Stimulated activated CD4-positive, alpha-beta T cell treated with anti-CD3 and anti-CD28 coated beads, Interleukin-4, amount 100 ng/mL, for 1 hour (primary cell): ENCODE measurements at regions not wholly inside any gene's neighbourhood (a gene's known extent, or its start where the extent isn't known, plus 50 kb on each side); places are given as distances from the start of the nearest gene placed in this dataset.

Experiments
- DNase-seq: peaks from one replicate; pipeline ENCODE4 v3.0.0-alpha.2; 2020

DNA sequence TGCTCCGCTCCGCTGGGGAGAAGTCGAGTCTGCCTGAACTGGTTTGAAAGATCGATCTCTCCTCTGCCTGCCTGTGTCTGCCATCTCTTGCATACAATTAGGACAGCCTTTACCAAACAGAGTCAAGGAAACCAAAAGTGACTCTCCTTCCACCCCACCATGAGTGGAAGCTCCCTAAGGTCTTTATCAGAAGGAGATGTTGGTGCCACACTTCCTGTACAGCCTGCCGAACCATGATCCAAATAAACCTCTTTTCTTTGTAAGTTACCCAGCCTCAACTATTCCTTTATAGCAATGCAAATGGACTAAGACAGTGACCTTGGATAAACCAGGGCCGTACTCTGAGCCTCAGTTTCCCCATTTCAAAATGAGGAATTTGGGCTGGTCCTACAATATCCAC is 106.3 kb upstream of the GDF10 start:
- DNase-seq, result no peak

GRCh38 chr10:47195274-47195885 is 104.6 kb upstream of the GDF10 start:
- peak; percentile 26 for DNase-seq

DNA sequence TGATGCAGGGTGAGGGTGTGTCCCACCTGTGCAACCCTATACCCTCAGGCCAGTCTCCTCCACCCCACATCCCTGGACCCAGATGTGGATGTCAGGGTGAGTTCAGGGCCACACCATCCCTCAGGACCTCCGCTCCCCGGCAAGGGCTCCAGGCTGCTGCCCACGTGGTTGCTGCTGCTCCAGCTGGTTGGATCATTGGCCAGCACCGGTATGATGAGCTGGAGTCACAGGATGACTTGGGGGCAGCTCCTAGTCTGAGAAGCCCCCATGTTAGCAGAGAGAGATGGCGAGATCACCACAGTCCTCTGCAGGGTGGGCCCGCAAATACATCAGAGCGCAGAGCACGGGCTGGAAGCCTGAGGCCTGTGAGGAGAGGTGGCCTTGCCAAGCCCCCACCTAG is 103.3 kb upstream of the GDF10 start:
- no peak for DNase-seq

DNA sequence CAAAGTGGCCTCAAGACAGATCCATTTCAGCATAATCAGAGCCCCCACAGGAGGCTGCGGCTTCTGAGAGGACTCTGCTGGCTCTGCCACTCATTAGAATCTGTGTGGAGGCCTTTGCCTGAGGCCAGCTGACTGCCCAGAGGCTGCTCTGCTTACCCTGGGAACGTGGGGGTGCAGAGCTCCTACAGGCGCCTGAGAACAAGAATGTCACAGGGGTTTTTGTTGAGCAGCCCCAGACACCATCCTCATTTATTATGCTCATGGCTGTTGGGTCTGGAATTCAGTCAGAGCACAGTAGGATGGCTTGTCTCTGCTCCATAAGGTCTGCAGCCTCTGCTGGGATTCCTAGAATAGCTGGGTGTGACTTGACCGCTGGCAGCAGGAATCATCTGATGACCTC is 101.8 kb upstream of the GDF10 start:
- no peak for DNase-seq

DNA sequence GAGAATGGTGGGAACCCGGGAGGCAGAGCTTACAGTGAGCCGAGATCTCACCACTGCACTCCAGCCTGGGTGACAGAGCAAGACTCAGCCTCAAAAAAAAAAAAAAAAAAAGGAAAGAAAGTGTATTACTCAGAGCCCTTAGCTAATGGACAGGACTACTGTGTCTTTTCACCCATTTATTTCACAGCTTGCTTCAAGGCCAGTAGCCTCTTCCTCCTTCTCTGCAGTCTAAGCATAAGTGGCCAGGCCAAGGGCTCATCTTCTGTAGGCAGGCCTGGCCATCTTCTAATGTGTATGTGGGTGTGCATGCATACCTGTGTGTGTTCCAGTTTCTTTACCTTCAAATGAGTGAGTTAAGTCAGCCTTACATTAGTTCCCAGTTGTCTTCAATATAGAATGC is 94.8 kb upstream of the GDF10 start:
- DNase-seq, result no peak

DNA sequence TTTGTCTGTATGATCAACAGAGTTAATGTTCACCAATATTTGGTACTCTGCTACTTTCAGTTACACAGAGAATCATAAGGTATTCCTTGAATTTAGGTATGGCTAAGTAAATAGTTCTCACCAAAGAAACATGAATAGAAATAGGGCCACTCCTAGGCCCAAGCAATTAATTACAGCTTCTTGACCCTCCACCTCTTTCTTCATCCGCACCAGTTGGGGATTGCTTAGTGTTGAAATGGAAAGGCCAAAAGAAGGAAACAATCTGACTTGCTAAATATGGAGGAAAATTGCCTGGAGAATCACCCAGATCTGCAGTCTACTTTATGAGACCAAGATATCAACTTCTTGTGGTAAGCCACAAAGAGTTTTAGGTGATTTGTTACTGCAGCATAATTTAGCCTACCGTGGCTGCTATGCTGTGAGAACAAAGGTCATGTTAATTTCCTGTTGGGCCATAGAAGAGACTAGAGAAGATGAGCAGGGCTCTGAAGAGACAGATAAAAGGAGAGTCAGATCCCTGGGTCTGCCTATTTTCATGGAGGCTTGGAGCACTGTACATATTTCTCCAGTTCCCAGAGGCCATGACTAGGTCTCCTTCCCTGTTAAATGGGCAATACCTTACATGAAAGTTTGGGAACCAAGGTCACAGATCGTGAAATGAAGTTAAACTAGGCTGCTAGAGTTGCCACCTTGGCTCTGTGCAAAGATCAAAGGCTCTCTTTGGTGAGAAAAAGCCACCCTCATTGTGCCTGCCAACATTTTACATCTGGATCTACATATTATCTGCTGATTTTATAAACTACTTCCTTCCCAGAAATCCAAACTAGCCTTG is 93.3 kb upstream of the GDF10 start:
- no peak for DNase-seq

DNA sequence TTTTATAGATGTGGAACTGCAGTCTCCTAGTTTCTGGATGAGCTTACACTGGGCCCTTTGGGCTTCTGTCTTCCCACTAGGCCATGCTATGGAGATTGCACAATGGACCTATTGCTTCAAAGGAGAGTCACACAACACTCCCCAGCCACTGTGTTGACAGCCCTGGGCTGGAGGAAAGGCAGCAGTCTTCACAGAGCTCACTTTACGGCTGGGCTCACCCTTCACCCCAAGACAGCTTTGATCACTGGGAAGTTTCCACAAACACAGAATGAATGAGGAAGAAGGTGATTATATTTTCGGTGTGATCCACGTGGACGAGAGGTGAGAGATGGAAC is 92.7 kb upstream of the GDF10 start:
- DNase-seq, result no peak

DNA sequence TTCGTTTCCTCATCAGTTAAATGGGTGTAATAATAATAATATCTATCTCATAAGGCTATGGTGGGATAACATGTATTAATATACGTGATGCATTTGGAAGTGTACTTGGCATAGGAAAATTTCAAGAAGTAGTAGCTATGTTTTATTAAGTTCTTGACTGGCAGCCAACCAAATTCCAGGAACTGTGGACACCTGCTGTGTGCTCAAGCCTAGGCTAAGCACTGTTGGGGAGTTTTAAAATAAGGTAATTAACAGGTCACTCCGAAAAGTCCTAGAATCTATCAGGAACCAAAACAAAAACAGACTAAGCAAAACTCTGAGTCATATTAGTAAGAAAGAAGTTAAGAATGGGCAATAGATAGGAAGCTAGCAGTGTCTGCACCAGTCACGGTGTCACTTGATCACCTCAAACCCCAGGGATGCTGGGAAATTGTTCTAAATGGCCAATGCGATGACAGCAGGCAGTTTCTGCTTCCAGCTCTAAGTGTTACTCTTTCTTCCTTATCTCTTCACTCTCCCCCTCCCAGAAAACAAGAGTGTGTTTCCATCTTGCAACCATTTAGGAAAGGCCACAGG is 92.0 kb upstream of the GDF10 start:
- no peak for DNase-seq

DNA sequence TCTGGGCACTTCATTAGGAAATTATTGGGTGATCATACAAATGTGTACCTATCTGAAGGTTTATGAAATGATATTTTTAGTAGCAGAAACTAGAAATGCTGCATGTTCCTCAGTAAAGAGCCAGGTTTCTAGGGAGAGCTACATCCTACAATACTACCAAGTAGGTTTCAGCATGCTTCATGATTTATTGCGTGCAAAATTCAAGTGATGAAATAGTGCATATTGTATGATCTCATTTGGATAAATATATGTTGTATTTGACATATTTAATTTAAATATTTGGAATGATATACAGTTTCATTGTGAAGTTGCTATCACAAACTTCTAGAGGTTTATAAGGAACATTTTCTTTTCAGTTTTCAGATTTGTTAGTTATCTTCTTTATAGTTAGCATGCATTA is 90.5 kb upstream of the GDF10 start:
- no peak for DNase-seq

GRCh38 chr10:47214520-47214919 is 85.5 kb upstream of the GDF10 start:
- DNase-seq, result no peak

DNA sequence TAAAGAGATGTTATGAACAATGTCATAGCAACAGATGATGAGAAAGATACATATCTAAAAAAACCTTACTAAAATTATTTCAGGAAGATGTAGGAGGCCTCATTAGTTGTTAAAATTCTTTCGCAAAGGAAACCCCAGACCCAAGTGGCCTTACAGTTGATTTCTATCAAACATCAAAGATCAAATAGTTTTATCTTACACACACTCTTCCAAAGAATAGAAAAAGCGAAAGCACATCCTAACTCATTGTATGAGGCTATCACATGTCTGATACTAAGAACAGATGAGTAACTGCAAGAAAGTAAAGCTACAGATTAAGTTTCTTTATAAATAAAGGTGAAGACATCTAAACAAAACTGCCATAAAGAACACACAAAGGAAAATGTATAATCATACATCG is 82.9 kb upstream of the GDF10 start:
- DNase-seq, result no peak

- no peak for DNase-seq
Measured at GRCh38 chr10:47218803-47219202, 81.2 kb upstream of the GDF10 start.

DNA sequence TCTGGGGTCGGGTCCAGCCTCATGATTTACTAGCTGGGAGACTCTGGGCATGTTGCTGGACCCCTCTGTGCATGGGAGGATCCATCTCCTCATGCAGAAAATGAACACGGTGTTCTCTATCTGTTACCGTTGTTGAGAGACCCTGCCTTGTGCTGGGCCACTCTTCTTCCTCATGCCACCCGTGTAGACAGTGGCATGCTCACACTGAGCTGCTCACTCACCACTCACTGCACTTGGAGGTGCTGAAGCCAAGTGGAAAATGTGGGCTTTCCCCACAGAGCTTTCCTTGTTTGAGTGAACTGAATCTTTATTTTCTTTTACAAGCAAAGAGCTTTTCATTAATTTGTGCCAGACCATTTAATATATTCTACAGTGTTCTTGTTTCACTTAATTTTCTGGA is 77.5 kb upstream of the GDF10 start:
- DNase-seq, result no peak

DNA sequence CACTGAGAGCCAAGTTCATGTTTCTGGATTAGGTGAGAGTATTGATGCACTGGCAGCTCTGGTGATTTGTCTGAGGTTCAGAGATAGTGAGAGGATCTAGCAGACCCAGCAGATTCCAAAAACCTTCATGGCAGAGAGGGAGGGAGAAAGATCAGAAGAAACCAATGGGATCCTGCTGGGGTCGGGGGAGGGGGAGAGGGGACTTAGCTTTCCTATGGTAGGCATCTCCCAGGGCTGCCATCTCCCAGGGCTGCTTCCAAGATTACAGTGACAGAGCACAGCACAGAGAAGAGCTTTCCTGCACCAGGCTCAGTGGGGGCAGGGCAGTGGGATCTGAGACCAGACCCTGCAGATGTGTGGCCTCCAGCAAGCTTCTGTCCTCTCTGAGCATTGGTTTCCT is 76.8 kb upstream of the GDF10 start:
- no peak for DNase-seq

GRCh38 chr10:47224546-47225218 is 75.3 kb upstream of the GDF10 start:
- DNase-seq, result no peak

- DNase-seq, result no peak
Measured at GRCh38 chr10:47225219-47225927, 74.6 kb upstream of the GDF10 start.

GRCh38 chr10:47225928-47226645 is 73.9 kb upstream of the GDF10 start:
- no peak for DNase-seq

DNA sequence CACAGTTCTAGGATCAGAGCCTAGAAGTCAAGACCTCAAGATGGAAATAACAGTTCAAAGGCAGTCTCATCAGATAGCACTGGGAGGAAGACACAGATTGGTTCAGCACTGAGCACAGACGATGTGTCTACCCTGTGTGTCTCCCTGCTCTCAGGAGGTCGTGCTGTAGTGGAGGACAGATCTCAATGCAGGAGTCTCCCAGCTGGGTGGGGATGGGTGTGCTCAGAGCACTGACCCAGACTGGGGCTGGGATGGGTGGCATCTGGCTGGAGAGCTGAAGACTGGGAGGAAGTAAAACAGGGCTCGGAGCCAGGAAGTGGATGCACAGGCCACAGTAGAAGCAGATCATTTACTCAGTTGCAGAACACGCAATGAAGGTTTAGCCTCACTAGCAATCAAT is 69.5 kb upstream of the GDF10 start:
- DNase-seq, result no peak

DNA sequence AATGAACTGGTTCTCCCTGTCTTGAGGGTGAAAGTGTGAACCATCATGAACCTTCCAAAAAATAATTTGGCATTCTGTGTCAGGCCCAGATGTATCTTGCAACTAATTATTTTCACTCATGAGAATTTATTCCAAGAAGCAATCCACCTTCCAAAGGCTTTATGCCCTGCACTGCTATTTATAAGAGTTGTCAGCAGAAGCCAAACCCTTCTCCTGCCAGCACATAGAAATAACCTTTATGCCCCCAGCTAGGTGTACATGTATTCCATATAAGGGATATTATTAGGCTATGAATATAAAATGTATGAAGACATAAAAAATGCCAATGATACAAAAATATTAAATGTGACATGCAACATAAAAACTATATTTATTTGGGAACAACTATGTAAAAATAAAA is 69.0 kb upstream of the GDF10 start:
- no peak for DNase-seq

- DNase-seq, result no peak
Measured at GRCh38 chr10:47231414-47231813, 68.6 kb upstream of the GDF10 start.

DNA sequence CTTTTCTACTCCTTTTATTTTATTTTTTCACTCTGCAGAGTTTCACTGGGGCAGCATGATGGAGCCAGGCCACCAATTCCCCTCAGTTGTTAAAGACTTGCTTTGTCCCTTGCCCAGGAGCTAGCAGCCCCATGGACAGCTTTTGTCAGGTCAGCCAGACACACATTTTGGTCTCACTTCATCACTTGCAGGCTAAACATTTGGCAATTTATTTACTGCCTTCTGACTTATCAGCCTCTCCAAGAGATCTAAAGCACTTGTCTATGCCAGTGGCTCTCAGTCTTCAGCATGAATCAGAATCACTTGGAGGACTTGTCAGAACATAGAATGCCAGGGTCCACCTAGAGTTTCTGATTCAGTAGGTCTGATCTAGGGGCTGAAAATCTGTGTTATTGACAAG is 66.4 kb upstream of the GDF10 start:
- DNase-seq, result no peak

GRCh38 chr10:47235484-47235883 is 64.5 kb upstream of the GDF10 start:
- no peak for DNase-seq
